NCI-H1092 treated with DMSO at 0.1 percent for 48 hours (cell line): ENCODE measurements at regions not wholly inside any gene's neighbourhood (a gene's known extent, or its start where the extent isn't known, plus 50 kb on each side); places are given as distances from the start of the nearest gene placed in this dataset.

Source experiments
- DNase-seq: peaks from one replicate; lab custom pipeline; 2025; lab: John Stamatoyannopoulos, UW

GRCh38 chr5:160903076-160903475 lies 51.1 kb upstream of the ATP10B start:
- no peak for DNase-seq
